GM12878 (cell line): ENCODE measurements at regions not wholly inside any gene's neighbourhood (a gene's known extent, or its start where the extent isn't known, plus 50 kb on each side); places are given as distances from the start of the nearest gene placed in this dataset.

Experiments
- ATAC-seq: fragments of 200-7000 bp; cut with Tn5 transposase; 3 replicates; pipeline ENCODE4 v1.9.1; 2020; ENCODE audit warnings: mild to moderate bottlenecking, moderate library complexity
- BruUV-seq: library from RNA; stranded (reverse); fragments of 400-500 nt; replicated peaks from 2 replicates; lab custom pipeline; 2021; lab: Mats Ljungman, UMichigan
- CTCF ChIA-PET: fragments of 300-600 bp; sonication (Branson Sonifier 250); formaldehyde crosslinking; extraction: SDS; loops from one replicate; lab custom pipeline; 2021; ENCODE audit warnings: inconsistent platforms; lab: Yijun Ruan, JAX
- POLR2A ChIA-PET: fragments of 350-600 bp; formaldehyde crosslinking; extraction: SDS; loops from one replicate; lab custom pipeline; 2021; ENCODE audit warnings: inconsistent platforms; lab: Charles Lee
- RAD21 ChIA-PET: fragments of 300-600 bp; sonication (Branson Sonifier 250); formaldehyde crosslinking; loops from one replicate; lab custom pipeline; 2023; ENCODE audit warnings: antibody characterized with exemption; ENCODE audit not compliant: unreplicated experiment; lab: Charles Lee
- SMC1A ChIA-PET: fragments of 300-600 bp; sonication (Branson Sonifier 250); formaldehyde crosslinking; loops from one replicate; lab custom pipeline; 2023; ENCODE audit not compliant: unreplicated experiment, uncharacterized antibody; lab: Charles Lee
- DNase-seq: peaks from one replicate; pipeline ENCODE4 v3.0.0-alpha.2; 2011; ENCODE audit warnings: low read depth, low spot score
- FAIRE-seq: peaks from 3 replicates; lab custom pipeline; 2011; peaks lifted over from hg19 to GRCh38; lab: Jason Lieb, UNC
- H2AFZ ChIP-seq: 2 replicates; pipeline ENCODE4 v1.6.0; 2011; ENCODE audit warnings: low read depth, low read length, control low read depth; ENCODE audit not compliant: control insufficient read depth
- H3K27ac ChIP-seq: 2 replicates; pipeline ENCODE4 v1.5.1; 2011; ENCODE audit warnings: control low read depth; ENCODE audit not compliant: control insufficient read depth, insufficient read depth
- H3K27me3 ChIP-seq, 2 experiments: replicated peaks in 1 of 2; 2 replicates each; pipeline versions ENCODE4 v1.6.0 to v1.6.1; 2011; ENCODE audit warnings: low read length in 1 of 2; ENCODE audit not compliant: control insufficient read depth in 2 of 2, insufficient read depth in 2 of 2
- H3K36me3 ChIP-seq, 2 experiments: 2 replicates each; pipeline ENCODE4 v1.5.1; 2011; ENCODE audit warnings: low read length in 1 of 2; ENCODE audit not compliant: control insufficient read depth in 2 of 2, insufficient read depth in 2 of 2
- H3K4me1 ChIP-seq: 2 replicates; pipeline ENCODE4 v1.6.1; 2011; ENCODE audit warnings: mild to moderate bottlenecking, low read length, moderate library complexity, mixed read lengths; ENCODE audit not compliant: control insufficient read depth, insufficient read depth
- H3K4me2 ChIP-seq: 2 replicates; pipeline ENCODE4 v1.6.0; 2011; ENCODE audit warnings: control low read depth; ENCODE audit not compliant: control insufficient read depth, insufficient read depth
- H3K4me3 ChIP-seq: fragments of 200-600 bp; sonication (generic); 2 replicates; pipeline ENCODE4 v1.5.1; 2016
- H3K79me2 ChIP-seq: 2 replicates; pipeline ENCODE4 v1.6.0; 2011; ENCODE audit warnings: low read length; ENCODE audit not compliant: control insufficient read depth, insufficient read depth
- H3K9ac ChIP-seq: 2 replicates; pipeline ENCODE4 v1.8.0; 2011; ENCODE audit warnings: low read length, control low read depth, mixed read lengths; ENCODE audit not compliant: control insufficient read depth, insufficient read depth
- H3K9me3 ChIP-seq: replicated peaks from 3 replicates; pipeline ENCODE4 v1.5.1; 2011; ENCODE audit warnings: mild to moderate bottlenecking, low read length; ENCODE audit not compliant: control insufficient read depth, insufficient read depth
- H4K20me1 ChIP-seq: 2 replicates; pipeline ENCODE4 v1.6.0; 2011; ENCODE audit not compliant: control insufficient read depth, insufficient read depth
- FOXM1 ChIP-seq: IDR thresholded peaks from 2 replicates; pipeline ENCODE4 v1.6.1; 2012; ENCODE audit warnings: low read depth, mild to moderate bottlenecking, inconsistent platforms, low read length, moderate library complexity
- HCFC1 ChIP-seq: fragments of 150-350 bp; IDR thresholded peaks from 2 replicates; pipeline ENCODE4 v1.6.1; 2014; ENCODE audit warnings: low read length
- KAT2A ChIP-seq: conservative IDR thresholded peaks from 2 replicates; pipeline ENCODE4 v1.6.1; 2011; ENCODE audit warnings: low read depth, low read length; ENCODE audit not compliant: control insufficient read depth
- POU2F2 ChIP-seq: IDR thresholded peaks from 3 replicates; pipeline ENCODE4 v1.6.1; 2011; ENCODE audit warnings: low read depth, mild to moderate bottlenecking, low read length, borderline replicate concordance
- RFX5 ChIP-seq: IDR thresholded peaks from 2 replicates; pipeline ENCODE4 v1.6.1; 2011; ENCODE audit warnings: low read depth, low read length, improper control_type of control experiment
- SMC3 ChIP-seq: IDR thresholded peaks from 2 replicates; pipeline ENCODE4 v1.6.1; 2011; ENCODE audit warnings: low read length, improper control_type of control experiment, borderline replicate concordance
- WRNIP1 ChIP-seq: IDR thresholded peaks from 2 replicates; pipeline ENCODE4 v1.6.1; 2011; ENCODE audit warnings: low read depth, low read length, improper control_type of control experiment, borderline replicate concordance
- WGBS: methylation state at CpG from one replicate; pipeline ENCODE4 v1.1.6; 2016; ENCODE audit warnings: low lambda C conversion rate; ENCODE audit not compliant: insufficient replicate concordance, insufficient coverage; ENCODE audit errors: missing lambda C conversion rate; 5-methylcytosine and 5-hydroxymethylcytosine counted together
- in situ Hi-C: fragments of 300-500 bp; cut with MboI; formaldehyde crosslinking; loops from 9 replicates; pipeline ENCODE4 v1.14.3; 2018; ENCODE audit warnings: mixed read lengths
- intact Hi-C: fragments of 100-400 bp; cut with micrococcal nuclease; formaldehyde crosslinking; loops from one replicate; pipeline ENCODE4 v1.14.2; 2022; ENCODE audit not compliant: unreplicated experiment
- TF ChIP-seq, protein P1 (sequence below): fragments of 450-650 bp; IDR thresholded peaks from 2 replicates; pipeline ENCODE4 v1.6.1; 2017; ENCODE audit warnings: low read depth, mild to moderate bottlenecking, moderate library complexity

GRCh38 chr21:28151758-28152157 is 840.9 kb downstream of the LTN1 start:
- FAIRE-seq (no peak), ATAC-seq (no peak), DNase-seq (no peak)
- Histone ChIP-seq H3K27ac (no peak overlapping the region), H2AFZ (no peak overlapping the region), H3K4me2 (no peak overlapping the region), H3K9ac (no peak overlapping the region), H3K36me3 (no peaks in the 10 kb centered on the region), H3K4me3 (no peak overlapping the region), H3K79me2 (no peaks in the 10 kb centered on the region), H3K27me3 (no peaks in the 10 kb centered on the region), H3K4me1 (no peaks in the 10 kb centered on the region), H4K20me1 (no peaks in the 10 kb centered on the region), H3K9me3 (no peaks in the 10 kb centered on the region; the same call in 2 of the 3 replicates)
- 2% methylated on average over 2 of the region's 2 CpGs for WGBS
- intact Hi-C loops (no loop called here), in situ Hi-C loops (no loop called here)
- ChIA-PET SMC1A (no interaction called here), RAD21 (no interaction called here), POLR2A (no interaction called here), CTCF (no interaction called here)
- TF ChIP-seq WRNIP1, result no peak
- TF ChIP-seq FOXM1, result no peak
- TF ChIP-seq, protein P1, sequence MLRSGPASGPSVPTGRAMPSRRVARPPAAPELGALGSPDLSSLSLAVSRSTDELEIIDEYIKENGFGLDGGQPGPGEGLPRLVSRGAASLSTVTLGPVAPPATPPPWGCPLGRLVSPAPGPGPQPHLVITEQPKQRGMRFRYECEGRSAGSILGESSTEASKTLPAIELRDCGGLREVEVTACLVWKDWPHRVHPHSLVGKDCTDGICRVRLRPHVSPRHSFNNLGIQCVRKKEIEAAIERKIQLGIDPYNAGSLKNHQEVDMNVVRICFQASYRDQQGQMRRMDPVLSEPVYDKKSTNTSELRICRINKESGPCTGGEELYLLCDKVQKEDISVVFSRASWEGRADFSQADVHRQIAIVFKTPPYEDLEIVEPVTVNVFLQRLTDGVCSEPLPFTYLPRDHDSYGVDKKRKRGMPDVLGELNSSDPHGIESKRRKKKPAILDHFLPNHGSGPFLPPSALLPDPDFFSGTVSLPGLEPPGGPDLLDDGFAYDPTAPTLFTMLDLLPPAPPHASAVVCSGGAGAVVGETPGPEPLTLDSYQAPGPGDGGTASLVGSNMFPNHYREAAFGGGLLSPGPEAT, result no peak
- no peak for TF ChIP-seq RFX5
- TF ChIP-seq HCFC1, result no peak
- no peak for TF ChIP-seq KAT2A
- TF ChIP-seq SMC3, result no peak
- no peak for TF ChIP-seq POU2F2
- no TSS peak for BruUV-seq
